AG09319 (cell line): ENCODE measurements at regions not wholly inside any gene's neighbourhood (a gene's known extent, or its start where the extent isn't known, plus 50 kb on each side); places are given as distances from the start of the nearest gene placed in this dataset.

ENCODE experiments used
- DNase-seq: peaks from one replicate; pipeline ENCODE4 v3.0.0-alpha.2; 2010; ENCODE audit warnings: low read depth; ENCODE audit errors: extremely low read depth
- CTCF ChIP-seq: IDR thresholded peaks from 2 replicates; pipeline ENCODE4 v1.5.1; 2011; ENCODE audit warnings: low read depth, mild to moderate bottlenecking, inconsistent platforms, low read length, moderate library complexity

GRCh38 chr18:72605376-72605775, 61.2 kb upstream of the CBLN2 start:
- no peak for TF ChIP-seq CTCF
- no peak for DNase-seq

- no peak for TF ChIP-seq CTCF
- DNase-seq = no peak
Measured at GRCh38 chr18:72601944-72602343, 57.8 kb upstream of the CBLN2 start.

- no peak for TF ChIP-seq CTCF
- DNase-seq = no peak
Measured at GRCh38 chr18:72601481-72601880, 57.3 kb upstream of the CBLN2 start.
